ENCODE measurements at regions not wholly inside any gene's neighbourhood (a gene's known extent, or its start where the extent isn't known, plus 50 kb on each side); places are given as distances from the start of the nearest gene placed in this dataset.

DNA sequence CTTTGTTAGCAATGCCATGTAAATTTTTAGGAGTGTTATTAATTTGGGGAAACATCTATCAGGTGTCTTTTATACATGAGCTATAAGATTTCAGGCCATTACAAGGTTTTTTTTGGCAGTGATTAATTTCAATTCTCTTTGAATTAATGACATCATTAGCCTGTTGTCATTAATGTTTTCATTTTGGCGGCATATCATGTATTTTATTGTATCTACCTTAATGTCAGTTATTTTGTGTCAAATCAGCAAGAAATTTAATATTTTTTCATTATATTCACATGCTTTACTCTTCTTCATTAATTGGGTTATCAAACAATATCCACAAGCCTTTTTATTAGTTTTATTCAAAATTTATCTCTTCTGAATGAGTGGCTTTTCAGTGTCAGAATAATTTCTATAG, 153.0 kb upstream of the CAND1 start:
- Histone ChIP-seq H3K36me3 (ENCODE audit: control insufficient read depth in 2 of 3, insufficient read depth in 3 of 3, low read length in 3 of 3) (no peaks in the 10 kb centered on the region), H3K27me3 (ENCODE audit: control insufficient read depth, insufficient read depth, low read length) (no peaks in the 10 kb centered on the region), H3K4me3 (ENCODE audit: low read length in 3 of 3) (no peak overlapping the region), H3K4me1 (ENCODE audit: control insufficient read depth in 2 of 3, insufficient read depth in 2 of 3, low read depth in 1 of 3, low read length in 3 of 3) (no peaks in the 10 kb centered on the region), H3K9ac (ENCODE audit: low read length in 3 of 3) (no peak overlapping the region), H3K9me3 (ENCODE audit: control insufficient read depth in 2 of 3, insufficient read depth in 1 of 3, low read length in 3 of 3) (no peaks in the 10 kb centered on the region), H3K27ac (ENCODE audit: low read depth in 2 of 2, low read length in 2 of 2) (no peak overlapping the region)
- no peak for TF ChIP-seq CTCF (IDR thresholded peaks at IDR 0.05; ENCODE audit: borderline replicate concordance, extremely low read depth, insufficient read depth)
- intact Hi-C loops (cut with DNase I) = no loop called here
- DNase-seq = no peak
- no peak for FAIRE-seq

GRCh38 chr12:67122584-67122983, 146.6 kb upstream of the CAND1 start:
- no peak overlapping the region for H3K9ac ChIP-seq (ENCODE audit: low read length in 3 of 3)
- TF ChIP-seq CTCF (IDR thresholded peaks at IDR 0.05; ENCODE audit: borderline replicate concordance, extremely low read depth, insufficient read depth) = no peak
- H3K36me3 ChIP-seq (ENCODE audit: control insufficient read depth in 2 of 3, insufficient read depth in 3 of 3, low read length in 3 of 3) = no peaks in the 10 kb centered on the region
- intact Hi-C loops (cut with DNase I) = no loop called here
- FAIRE-seq = no peak
- H3K27ac ChIP-seq (ENCODE audit: low read depth in 2 of 2, low read length in 2 of 2) = no peak overlapping the region
- H3K4me1 ChIP-seq (ENCODE audit: control insufficient read depth in 2 of 3, insufficient read depth in 2 of 3, low read depth in 1 of 3, low read length in 3 of 3) = no peaks in the 10 kb centered on the region
- no peak overlapping the region for H3K4me3 ChIP-seq (ENCODE audit: low read length in 3 of 3)
- no peaks in the 10 kb centered on the region for H3K9me3 ChIP-seq (ENCODE audit: control insufficient read depth in 2 of 3, insufficient read depth in 1 of 3, low read length in 3 of 3)
- DNase-seq = no peak
- no peaks in the 10 kb centered on the region for H3K27me3 ChIP-seq (ENCODE audit: control insufficient read depth, insufficient read depth, low read length)

- Histone ChIP-seq H3K9me3 (ENCODE audit: control insufficient read depth in 2 of 3, insufficient read depth in 1 of 3, low read length in 3 of 3) (no peaks in the 10 kb centered on the region), H3K27ac (ENCODE audit: low read depth in 2 of 2, low read length in 2 of 2) (no peak overlapping the region), H3K4me3 (ENCODE audit: low read length in 3 of 3) (no peak overlapping the region), H3K36me3 (ENCODE audit: control insufficient read depth in 2 of 3, insufficient read depth in 3 of 3, low read length in 3 of 3) (no peaks in the 10 kb centered on the region), H3K9ac (ENCODE audit: low read length in 3 of 3) (no peak overlapping the region), H3K4me1 (ENCODE audit: control insufficient read depth in 2 of 3, insufficient read depth in 2 of 3, low read depth in 1 of 3, low read length in 3 of 3) (no peaks in the 10 kb centered on the region), H3K27me3 (ENCODE audit: control insufficient read depth, insufficient read depth, low read length) (no peaks in the 10 kb centered on the region)
- intact Hi-C loops (cut with DNase I) = no loop called here
- FAIRE-seq = no peak
- no peak for TF ChIP-seq CTCF (IDR thresholded peaks at IDR 0.05; ENCODE audit: borderline replicate concordance, extremely low read depth, insufficient read depth)
- no peak for DNase-seq
Measured at GRCh38 chr12:67137256-67137655, 131.9 kb upstream of the CAND1 start.

- Histone ChIP-seq H3K9ac (ENCODE audit: low read length in 3 of 3) (no peak overlapping the region), H3K4me1 (ENCODE audit: control insufficient read depth in 2 of 3, insufficient read depth in 2 of 3, low read depth in 1 of 3, low read length in 3 of 3) (no peaks in the 10 kb centered on the region), H3K36me3 (ENCODE audit: control insufficient read depth in 2 of 3, insufficient read depth in 3 of 3, low read length in 3 of 3) (no peaks in the 10 kb centered on the region), H3K4me3 (ENCODE audit: low read length in 3 of 3) (no peak overlapping the region), H3K9me3 (ENCODE audit: control insufficient read depth in 2 of 3, insufficient read depth in 1 of 3, low read length in 3 of 3) (no peaks in the 10 kb centered on the region), H3K27me3 (ENCODE audit: control insufficient read depth, insufficient read depth, low read length) (no peaks in the 10 kb centered on the region), H3K27ac (ENCODE audit: low read depth in 2 of 2, low read length in 2 of 2) (no peak overlapping the region)
- intact Hi-C loops (cut with DNase I) = no loop called here
- FAIRE-seq (no peak), DNase-seq (no peak)
- no peak for TF ChIP-seq CTCF (IDR thresholded peaks at IDR 0.05; ENCODE audit: borderline replicate concordance, extremely low read depth, insufficient read depth)
Measured at GRCh38 chr12:67141296-67142018, 127.7 kb upstream of the CAND1 start.

Measured in kidney (tissue), 13 donors.